Karpas-422 (cell line): ENCODE measurements at regions not wholly inside any gene's neighbourhood (a gene's known extent, or its start where the extent isn't known, plus 50 kb on each side); places are given as distances from the start of the nearest gene placed in this dataset.
"Not testable (repeated sequence)": the region's sequence is repeated elsewhere in the genome, so short reads cannot be mapped to it uniquely, and the experiment has no call there.

Experiments
- DNase-seq: peaks from one replicate; pipeline ENCODE4 v3.0.0-alpha.2; 2015
- H2AFZ ChIP-seq: fragments of 200-600 bp; sonication (generic); 2 replicates; pipeline ENCODE4 v1.6.1; 2014; ENCODE audit warnings: antibody characterized with exemption, low read length, mixed read lengths
- H3K27ac ChIP-seq: fragments of 200-600 bp; sonication (generic); 2 replicates; pipeline ENCODE4 v1.5.1; 2014; ENCODE audit warnings: mild to moderate bottlenecking, low read length, moderate library complexity
- H3K27me3 ChIP-seq: fragments of 200-600 bp; sonication (generic); 2 replicates; pipeline ENCODE4 v1.6.1; 2014; ENCODE audit warnings: low read length, mixed read lengths
- H3K36me3 ChIP-seq: fragments of 200-600 bp; sonication (generic); 2 replicates; pipeline ENCODE4 v1.6.1; 2014; ENCODE audit warnings: low read length, mixed read lengths; ENCODE audit not compliant: insufficient read depth
- H3K4me1 ChIP-seq: fragments of 200-600 bp; sonication (generic); 2 replicates; pipeline ENCODE4 v1.6.1; 2014; ENCODE audit warnings: mild to moderate bottlenecking, low read length, mixed read lengths
- H3K4me2 ChIP-seq: fragments of 200-600 bp; sonication (generic); 2 replicates; pipeline ENCODE4 v1.6.1; 2014; ENCODE audit warnings: low read length, low read depth, mild to moderate bottlenecking; ENCODE audit not compliant: poor library complexity, severe bottlenecking
- H3K4me3 ChIP-seq: fragments of 200-600 bp; sonication (generic); 2 replicates; pipeline ENCODE4 v1.5.1; 2014; ENCODE audit warnings: mild to moderate bottlenecking, antibody characterized with exemption, low read length, mixed read lengths
- H3K79me2 ChIP-seq: fragments of 200-600 bp; sonication (generic); 2 replicates; pipeline ENCODE4 v1.6.1; 2014; ENCODE audit warnings: mild to moderate bottlenecking, low read length, mixed read lengths
- H3K9ac ChIP-seq: fragments of 200-600 bp; sonication (generic); 2 replicates; pipeline ENCODE4 v1.6.0; 2014; ENCODE audit warnings: low read length
- H3K9me2 ChIP-seq: fragments of 200-600 bp; sonication (generic), shearing (Covaris generic); replicated peaks from 2 replicates; pipeline ENCODE4 v1.6.0; 2014; ENCODE audit warnings: mild to moderate bottlenecking, low read length, moderate library complexity; ENCODE audit not compliant: insufficient read depth
- H3K9me3 ChIP-seq: fragments of 300-700, 200-600 bp; sonication (generic); 2 replicates; pipeline ENCODE4 v1.6.1; 2014; ENCODE audit warnings: low read length, mixed read lengths
- H4K20me1 ChIP-seq: fragments of 200-600 bp; sonication (generic); 2 replicates; pipeline ENCODE4 v1.6.1; 2014; ENCODE audit warnings: mild to moderate bottlenecking, antibody characterized with exemption, low read length, low read depth; ENCODE audit not compliant: insufficient read depth

DNA sequence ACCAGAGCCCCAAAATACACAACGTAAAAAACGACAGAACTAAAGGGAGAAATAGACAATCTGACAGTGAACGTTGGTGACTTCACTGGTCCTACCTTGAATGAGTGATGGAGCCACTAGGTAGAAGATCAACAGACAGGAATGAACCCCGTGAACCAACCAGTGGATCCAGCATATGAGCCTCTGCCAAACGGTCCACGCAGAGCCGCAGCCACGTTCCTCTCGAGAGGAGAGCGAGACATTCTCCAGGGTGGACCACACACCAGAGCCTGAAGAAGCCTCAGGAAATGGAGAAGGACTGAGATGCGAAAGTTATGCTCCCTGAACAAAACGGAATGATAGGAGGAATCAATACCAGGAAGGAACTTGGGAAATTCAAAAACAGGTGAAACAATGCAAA lies 178.4 kb downstream of the RTP5 start:
- H3K27me3 ChIP-seq: no peaks in the 10 kb centered on the region
- H3K79me2 ChIP-seq: no peaks in the 10 kb centered on the region
- no peaks in the 10 kb centered on the region for H3K4me1 ChIP-seq
- H2AFZ ChIP-seq: no peak overlapping the region
- no peak overlapping the region for H3K9ac ChIP-seq
- H4K20me1 ChIP-seq: no peaks in the 10 kb centered on the region
- no peaks in the 10 kb centered on the region for H3K9me3 ChIP-seq
- no peak overlapping the region for H3K27ac ChIP-seq
- H3K36me3 ChIP-seq: no peaks in the 10 kb centered on the region
- H3K9me2 ChIP-seq: no peaks in the 10 kb centered on the region
- H3K4me3 ChIP-seq: no peak overlapping the region
- no peak overlapping the region for H3K4me2 ChIP-seq
- no peak for DNase-seq

DNA sequence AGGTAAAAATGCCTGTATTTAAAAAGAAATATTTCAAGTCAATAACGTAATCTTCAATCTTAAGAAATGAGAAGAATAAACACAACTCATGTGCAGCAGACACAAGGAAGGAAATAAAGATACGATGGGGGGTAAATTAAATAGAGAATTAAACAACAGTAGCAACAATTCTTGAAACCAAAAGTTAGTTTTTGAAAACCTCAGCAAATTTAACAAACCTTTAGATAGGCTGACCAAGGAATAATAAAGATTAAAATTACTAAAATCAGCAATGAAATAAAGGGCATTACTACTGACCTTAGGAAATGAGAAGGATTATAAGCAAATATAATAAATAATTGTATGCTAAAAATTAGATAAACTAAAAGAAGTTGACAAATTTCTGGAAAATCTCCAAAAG lies 178.9 kb downstream of the RTP5 start:
- Histone ChIP-seq H3K9me2 (no peaks in the 10 kb centered on the region), H3K27ac (no peak overlapping the region), H3K27me3 (no peaks in the 10 kb centered on the region), H3K4me1 (no peaks in the 10 kb centered on the region), H3K79me2 (no peaks in the 10 kb centered on the region), H3K9me3 (no peaks in the 10 kb centered on the region), H3K4me2 (no peak overlapping the region), H3K36me3 (no peaks in the 10 kb centered on the region), H3K9ac (no peak overlapping the region), H3K4me3 (no peak overlapping the region), H4K20me1 (0 out of 2 replicates have a peak, but pooled peaks cover 3% of the 10 kb centered on the region), H2AFZ (no peak overlapping the region)
- DNase-seq: no peak

DNA sequence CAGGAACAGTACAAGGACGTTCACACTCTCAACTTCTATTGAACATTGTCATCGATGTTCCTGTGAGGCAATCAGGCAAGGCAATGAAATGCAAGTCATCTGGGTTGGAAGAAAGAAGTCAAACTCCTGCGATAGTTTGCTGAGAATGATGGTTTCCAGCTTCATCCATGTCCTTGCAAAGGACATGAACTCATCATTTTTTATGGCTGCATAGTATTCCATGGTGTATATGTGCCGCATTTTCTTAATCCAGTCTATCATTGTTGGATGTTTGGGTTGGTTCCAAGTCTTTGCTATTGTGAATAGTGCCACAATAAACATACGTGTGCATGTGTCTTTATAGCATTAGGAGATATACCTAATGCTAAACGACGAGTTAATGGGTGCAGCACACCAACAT lies 180.0 kb downstream of the RTP5 start:
- H3K79me2 ChIP-seq, H4K20me1 ChIP-seq, H3K4me2 ChIP-seq, H3K36me3 ChIP-seq, H3K4me1 ChIP-seq, H2AFZ ChIP-seq, H3K9me3 ChIP-seq, H3K27me3 ChIP-seq, H3K9me2 ChIP-seq, H3K27ac ChIP-seq, DNase-seq, H3K4me3 ChIP-seq, H3K9ac ChIP-seq: not testable (repeated sequence)

DNA sequence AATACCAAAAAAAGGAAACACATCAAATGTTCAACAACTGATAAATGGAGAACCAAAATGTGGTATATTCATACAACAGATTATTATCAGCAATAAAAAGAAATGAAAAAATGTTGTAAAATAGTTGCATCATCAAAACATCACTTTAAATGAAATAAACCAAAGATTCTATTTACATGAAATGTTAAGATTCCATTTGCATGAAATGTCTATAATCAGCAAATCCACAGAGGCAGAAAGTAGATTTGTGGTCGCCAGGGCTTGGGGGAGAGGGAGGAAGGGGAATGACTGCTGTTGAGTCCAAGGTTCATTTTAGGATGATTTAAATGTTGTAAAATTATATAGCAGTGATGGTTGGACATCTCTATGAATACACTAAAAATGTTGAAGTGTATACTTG lies 181.9 kb downstream of the RTP5 start:
- Histone ChIP-seq H3K9ac (no peak overlapping the region), H2AFZ (no peak overlapping the region), H3K27ac (no peak overlapping the region), H3K79me2 (no peaks in the 10 kb centered on the region), H3K4me2 (no peak overlapping the region), H3K36me3 (no peaks in the 10 kb centered on the region), H3K4me3 (no peak overlapping the region), H4K20me1 (0 out of 2 replicates have a peak, but pooled peaks cover 3% of the 10 kb centered on the region), H3K27me3 (no peaks in the 10 kb centered on the region), H3K9me2 (no peaks in the 10 kb centered on the region), H3K9me3 (no peaks in the 10 kb centered on the region), H3K4me1 (no peaks in the 10 kb centered on the region)
- no peak for DNase-seq

DNA sequence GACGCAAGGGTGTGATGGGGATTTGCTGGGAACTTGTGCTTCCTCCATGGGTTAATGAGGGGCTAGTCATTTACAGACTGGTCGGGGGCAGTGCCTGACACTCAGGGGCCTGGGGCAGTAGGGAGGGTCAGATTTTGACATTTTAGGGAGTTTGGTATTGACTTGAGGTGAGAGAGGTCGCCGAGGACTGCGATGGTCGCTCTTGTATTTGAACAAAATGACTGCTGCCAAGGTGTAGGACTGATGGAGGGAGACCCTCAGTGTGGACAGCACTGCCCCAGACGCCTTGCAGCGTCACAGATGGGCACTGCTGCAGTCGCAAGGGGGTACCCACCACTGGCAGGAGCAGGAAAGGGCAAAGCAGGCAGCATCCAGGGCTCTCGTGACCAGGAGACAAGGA lies 182.9 kb downstream of the RTP5 start:
- H3K9me2 ChIP-seq: no peaks in the 10 kb centered on the region
- H3K4me2 ChIP-seq: no peak overlapping the region
- DNase-seq: no peak
- 0 out of 2 replicates have a peak, but pooled peaks cover 3% of the 10 kb centered on the region for H4K20me1 ChIP-seq
- no peak overlapping the region for H3K4me3 ChIP-seq
- no peaks in the 10 kb centered on the region for H3K36me3 ChIP-seq
- H3K9me3 ChIP-seq: no peaks in the 10 kb centered on the region
- H3K27ac ChIP-seq: no peak overlapping the region
- no peak overlapping the region for H2AFZ ChIP-seq
- no peaks in the 10 kb centered on the region for H3K27me3 ChIP-seq
- no peak overlapping the region for H3K9ac ChIP-seq
- H3K79me2 ChIP-seq: no peaks in the 10 kb centered on the region
- no peaks in the 10 kb centered on the region for H3K4me1 ChIP-seq

DNA sequence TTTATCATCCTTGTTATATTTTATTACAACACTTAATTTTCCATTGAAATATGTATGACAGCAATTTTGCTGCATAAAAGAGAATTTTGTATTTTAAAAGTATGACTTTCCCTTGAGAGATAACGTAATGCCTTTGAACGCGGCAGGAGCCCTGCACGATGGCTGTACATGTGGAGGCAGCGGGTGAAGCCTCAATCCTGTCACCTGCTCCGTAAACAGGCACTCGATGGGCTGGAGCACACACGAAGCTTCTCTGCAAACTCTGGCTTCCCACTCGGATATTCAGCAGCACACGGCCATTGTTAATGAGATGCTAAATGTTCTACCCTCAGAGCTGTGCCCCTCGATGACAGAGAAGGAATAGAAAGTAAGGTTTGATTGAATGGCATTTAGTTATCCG lies 184.4 kb downstream of the RTP5 start:
- Histone ChIP-seq H3K4me1 (no peaks in the 10 kb centered on the region), H3K4me2 (no peak overlapping the region), H3K79me2 (no peaks in the 10 kb centered on the region), H3K27ac (no peak overlapping the region), H3K27me3 (no peaks in the 10 kb centered on the region), H2AFZ (no peak overlapping the region), H3K4me3 (no peak overlapping the region), H3K9ac (no peak overlapping the region), H3K9me2 (no peaks in the 10 kb centered on the region), H4K20me1 (0 out of 2 replicates have a peak, but pooled peaks cover 3% of the 10 kb centered on the region), H3K9me3 (no peaks in the 10 kb centered on the region), H3K36me3 (no peaks in the 10 kb centered on the region)
- DNase-seq: no peak

DNA sequence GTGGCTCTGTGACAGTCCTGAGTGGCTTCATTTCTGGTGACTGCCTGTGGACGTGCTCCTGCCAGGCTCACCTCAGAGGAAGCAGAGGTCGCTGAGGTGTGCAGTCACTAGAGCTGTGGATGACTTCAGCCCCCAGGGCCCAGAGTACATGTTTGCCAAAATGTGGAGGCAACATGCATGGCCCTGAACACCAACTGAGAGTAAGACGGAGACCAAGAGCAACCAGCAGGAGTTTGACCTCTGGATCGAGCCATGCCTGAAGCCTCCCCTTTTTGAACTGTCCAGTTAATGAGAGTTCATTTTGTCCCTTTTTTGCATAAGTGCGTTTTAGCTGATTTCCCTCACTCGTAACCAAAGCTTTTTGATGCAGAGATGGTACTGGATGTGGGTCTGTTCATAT lies 184.9 kb downstream of the RTP5 start:
- Histone ChIP-seq H4K20me1 (0 out of 2 replicates have a peak, but pooled peaks cover 3% of the 10 kb centered on the region), H3K79me2 (no peaks in the 10 kb centered on the region), H3K36me3 (no peaks in the 10 kb centered on the region), H3K4me1 (no peaks in the 10 kb centered on the region), H3K9me3 (no peaks in the 10 kb centered on the region), H3K4me3 (no peak overlapping the region), H2AFZ (no peak overlapping the region), H3K27me3 (no peaks in the 10 kb centered on the region), H3K27ac (no peak overlapping the region), H3K4me2 (no peak overlapping the region), H3K9me2 (no peaks in the 10 kb centered on the region), H3K9ac (no peak overlapping the region)
- no peak for DNase-seq

DNA sequence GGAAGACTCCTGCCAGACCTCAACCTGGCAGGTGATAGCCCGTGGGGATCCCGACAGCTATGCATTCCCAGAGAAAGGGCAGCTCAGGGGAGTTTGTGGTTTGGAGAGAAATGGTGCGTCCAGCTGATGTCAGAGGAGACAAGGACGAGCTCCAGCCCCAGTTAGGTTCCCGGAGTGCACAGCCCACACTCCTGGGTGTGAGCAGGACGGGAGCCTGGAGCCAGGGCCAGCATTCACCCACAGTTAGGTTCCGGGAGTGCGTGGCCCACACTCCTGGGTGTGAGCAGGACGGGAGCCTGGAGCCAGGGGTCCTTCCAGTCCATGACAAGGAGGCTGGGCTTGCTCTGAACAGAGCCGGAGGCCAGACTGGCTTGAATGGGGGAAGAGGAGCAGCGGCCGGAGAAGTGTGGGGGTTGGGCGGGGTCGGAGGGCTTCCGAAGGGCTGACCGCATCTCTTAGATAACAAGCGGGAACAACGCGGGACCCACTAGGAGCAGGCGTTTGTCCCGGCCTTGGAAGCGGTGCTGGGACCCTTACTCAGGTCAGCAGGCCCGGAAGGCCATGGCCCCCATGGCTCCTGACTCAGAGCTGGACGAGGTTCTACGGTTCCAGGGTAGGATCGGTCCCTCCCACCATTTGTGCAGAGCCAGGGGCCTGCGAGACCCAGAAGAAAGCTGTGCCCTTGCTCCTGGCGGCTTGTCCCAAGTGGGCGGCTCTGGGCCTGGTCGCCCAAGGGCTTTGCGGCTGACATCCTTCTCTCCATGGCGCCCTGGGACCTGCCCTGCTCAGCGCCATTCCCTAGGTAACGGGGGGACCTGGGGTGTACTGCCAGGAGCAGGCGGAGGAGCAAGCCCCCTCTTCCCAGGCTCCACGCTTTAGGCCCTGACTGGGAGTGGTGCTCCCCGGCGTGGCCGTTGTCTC lies 185.6 kb downstream of the RTP5 start:
- H3K9me2 ChIP-seq: no peaks in the 10 kb centered on the region
- no peak overlapping the region for H3K27ac ChIP-seq
- peaks cover under 1% of the 10 kb centered on the region; the same call in 1 of the 2 replicates for H3K4me1 ChIP-seq
- no peaks in the 10 kb centered on the region for H3K79me2 ChIP-seq
- no peaks in the 10 kb centered on the region for H3K27me3 ChIP-seq
- DNase-seq: no peak
- no peak overlapping the region for H3K9ac ChIP-seq
- H3K4me2 ChIP-seq: no peak overlapping the region
- H2AFZ ChIP-seq: no peak overlapping the region
- H3K4me3 ChIP-seq: no peak overlapping the region
- no peaks in the 10 kb centered on the region for H3K36me3 ChIP-seq
- 0 out of 2 replicates have a peak, but pooled peaks cover 3% of the 10 kb centered on the region for H4K20me1 ChIP-seq
- H3K9me3 ChIP-seq: no peaks in the 10 kb centered on the region
